Nephron progenitor cell (in vitro differentiated cells): ENCODE measurements at regions not wholly inside any gene's neighbourhood (a gene's known extent, or its start where the extent isn't known, plus 50 kb on each side); places are given as distances from the start of the nearest gene placed in this dataset.

Experiments used
- DNase-seq: peaks from one replicate; pipeline ENCODE4 v3.0.0; 2021
- H3K27ac Mint-ChIP-seq: 2 replicates; pipeline ENCODE4 v1.8.0; 2021; ENCODE audit warnings: mild to moderate bottlenecking, moderate library complexity, mixed read lengths
- H3K27me3 Mint-ChIP-seq: 2 replicates; pipeline ENCODE4 v1.8.0; 2021; ENCODE audit warnings: mild to moderate bottlenecking, low read depth, mixed read lengths; ENCODE audit not compliant: poor library complexity
- H3K36me3 Mint-ChIP-seq: 2 replicates; pipeline ENCODE4 v1.8.0; 2021; ENCODE audit warnings: low read depth, mixed read lengths
- H3K4me1 Mint-ChIP-seq: 2 replicates; pipeline ENCODE4 v1.8.0; 2021; ENCODE audit warnings: mixed read lengths
- H3K4me3 Mint-ChIP-seq: 2 replicates; pipeline ENCODE4 v1.8.0; 2021; ENCODE audit warnings: mild to moderate bottlenecking, moderate library complexity, mixed read lengths
- H3K9me3 Mint-ChIP-seq: 2 replicates; pipeline ENCODE4 v1.8.0; 2021; ENCODE audit warnings: mild to moderate bottlenecking, moderate library complexity, mixed read lengths
- CTCF ChIP-seq: fragments of 200-600 bp; sonication (generic); IDR thresholded peaks from 2 replicates; pipeline ENCODE4 v1.5.0; 2021; ENCODE audit warnings: antibody characterized with exemption

GRCh38 chr2:48015421-48015820 lies 109.1 kb upstream of the FBXO11 start:
- Mint-ChIP-seq H3K36me3 (no peaks in the 10 kb centered on the region), H3K4me1 (no peaks in the 10 kb centered on the region), H3K9me3 (peaks cover 14% of the 10 kb centered on the region), H3K27me3 (peaks cover 5% of the 10 kb centered on the region), H3K27ac (no peak overlapping the region), H3K4me3 (no peak overlapping the region)
- DNase-seq, result no peak
- TF ChIP-seq CTCF, result no peak

GRCh38 chr2:48016225-48017019 lies 110.1 kb upstream of the FBXO11 start:
- TF ChIP-seq CTCF, result peak; percentile 38
- Mint-ChIP-seq H3K4me3 (no peak overlapping the region), H3K9me3 (peaks cover 14% of the 10 kb centered on the region), H3K36me3 (no peaks in the 10 kb centered on the region), H3K27me3 (peaks cover 8% of the 10 kb centered on the region), H3K4me1 (no peaks in the 10 kb centered on the region), H3K27ac (no peak overlapping the region)
- DNase-seq, result no peak

GRCh38 chr2:48017136-48017535 lies 110.8 kb upstream of the FBXO11 start:
- no peak overlapping the region for H3K27ac Mint-ChIP-seq
- no peak overlapping the region for H3K4me3 Mint-ChIP-seq
- peaks cover 14% of the 10 kb centered on the region for H3K9me3 Mint-ChIP-seq

GRCh38 chr2:48018480-48018879 lies 112.2 kb upstream of the FBXO11 start:
- DNase-seq, result no peak
- Mint-ChIP-seq H3K9me3 (peaks cover 14% of the 10 kb centered on the region), H3K27ac (no peak overlapping the region), H3K4me3 (no peak overlapping the region), H3K27me3 (peaks cover 8% of the 10 kb centered on the region), H3K36me3 (no peaks in the 10 kb centered on the region), H3K4me1 (no peaks in the 10 kb centered on the region)
- TF ChIP-seq CTCF, result no peak

More at GRCh38 chr2:48017136-48017535, 110.8 kb upstream of the FBXO11 start:
- Mint-ChIP-seq H3K27me3 (peaks cover 8% of the 10 kb centered on the region), H3K4me1 (no peaks in the 10 kb centered on the region), H3K36me3 (no peaks in the 10 kb centered on the region)
- DNase-seq, result no peak
- no peak for TF ChIP-seq CTCF

GRCh38 chr2:48026865-48027264 lies 120.6 kb upstream of the FBXO11 start:
- no peak for DNase-seq
- no peak for TF ChIP-seq CTCF
- H3K27me3 Mint-ChIP-seq, result no peaks in the 10 kb centered on the region
- no peaks in the 10 kb centered on the region for H3K4me1 Mint-ChIP-seq
- no peak overlapping the region for H3K4me3 Mint-ChIP-seq
- H3K27ac Mint-ChIP-seq, result no peak overlapping the region
- H3K36me3 Mint-ChIP-seq, result no peaks in the 10 kb centered on the region
- H3K9me3 Mint-ChIP-seq, result no peaks in the 10 kb centered on the region

GRCh38 chr2:48032765-48033164 lies 126.5 kb upstream of the FBXO11 start:
- no peak for TF ChIP-seq CTCF
- Mint-ChIP-seq H3K4me1 (no peaks in the 10 kb centered on the region), H3K27me3 (no peaks in the 10 kb centered on the region), H3K36me3 (peaks cover 5% of the 10 kb centered on the region), H3K27ac (no peak overlapping the region), H3K4me3 (no peak overlapping the region), H3K9me3 (peaks cover 14% of the 10 kb centered on the region)
- DNase-seq, result no peak
